NCI-H2196 treated with DMSO at 0.1 percent for 48 hours (cell line): ENCODE measurements at regions not wholly inside any gene's neighbourhood (a gene's known extent, or its start where the extent isn't known, plus 50 kb on each side); places are given as distances from the start of the nearest gene placed in this dataset.
"Not testable (repeated sequence)": the region's sequence is repeated elsewhere in the genome, so short reads cannot be mapped to it uniquely, and the experiment has no call there.

Experiments
- DNase-seq: peaks from one replicate; lab custom pipeline; 2025; ENCODE audit not compliant: unreplicated experiment; lab: John Stamatoyannopoulos, UW

- DNase-seq: no peak
Measured at GRCh38 chr5:104494083-104494482, 931.5 kb upstream of the NUDT12 start.

GRCh38 chr5:104472811-104473210 lies 910.2 kb upstream of the NUDT12 start:
- DNase-seq: no peak

GRCh38 chr5:104456122-104456521 lies 893.5 kb upstream of the NUDT12 start:
- DNase-seq: no peak

DNA sequence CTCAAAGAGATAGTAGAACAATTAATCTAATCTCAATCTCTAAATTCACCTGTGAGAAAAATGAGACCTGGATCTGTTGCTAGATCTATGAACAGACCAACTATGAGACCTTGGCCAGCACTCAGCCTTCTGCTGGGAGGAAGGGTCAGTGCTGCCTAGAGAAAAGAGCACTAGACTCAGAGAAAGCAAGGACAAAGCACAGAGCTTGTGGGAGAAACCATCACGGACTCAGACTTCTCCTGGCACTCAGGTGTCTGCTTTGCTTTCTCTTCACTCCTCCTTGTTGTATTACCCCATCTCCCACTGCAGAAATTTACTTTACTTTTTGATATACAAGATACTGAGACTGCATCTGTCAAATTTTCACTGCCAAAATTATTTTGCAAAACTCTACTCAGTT lies 890.0 kb upstream of the NUDT12 start:
- no peak for DNase-seq

- not testable (repeated sequence) for DNase-seq
Measured at GRCh38 chr5:104451911-104452310, 889.3 kb upstream of the NUDT12 start.

GRCh38 chr5:104444656-104445055 lies 882.1 kb upstream of the NUDT12 start:
- no peak for DNase-seq

DNA sequence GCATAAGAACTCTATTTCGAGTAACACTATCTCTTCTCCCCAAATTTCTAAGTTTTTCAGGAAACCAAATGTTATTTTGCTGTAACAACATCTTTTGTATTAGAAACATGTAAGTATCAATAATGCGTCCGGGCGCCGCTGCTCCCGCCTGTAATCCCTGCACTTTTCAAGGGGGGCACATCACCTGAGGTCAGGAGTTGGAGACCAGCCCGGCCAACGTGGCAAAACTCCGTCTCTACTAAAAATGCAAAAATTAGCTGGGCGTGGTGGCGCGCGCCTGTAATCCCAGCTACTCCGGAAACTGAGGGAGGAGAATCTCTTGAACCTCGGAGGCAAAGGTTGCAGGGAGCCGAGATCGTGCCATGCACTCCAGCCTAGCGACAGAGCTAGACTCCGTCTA lies 881.1 kb upstream of the NUDT12 start:
- no peak for DNase-seq

- DNase-seq: no peak
Measured at GRCh38 chr5:104431981-104432380, 869.4 kb upstream of the NUDT12 start.

DNA sequence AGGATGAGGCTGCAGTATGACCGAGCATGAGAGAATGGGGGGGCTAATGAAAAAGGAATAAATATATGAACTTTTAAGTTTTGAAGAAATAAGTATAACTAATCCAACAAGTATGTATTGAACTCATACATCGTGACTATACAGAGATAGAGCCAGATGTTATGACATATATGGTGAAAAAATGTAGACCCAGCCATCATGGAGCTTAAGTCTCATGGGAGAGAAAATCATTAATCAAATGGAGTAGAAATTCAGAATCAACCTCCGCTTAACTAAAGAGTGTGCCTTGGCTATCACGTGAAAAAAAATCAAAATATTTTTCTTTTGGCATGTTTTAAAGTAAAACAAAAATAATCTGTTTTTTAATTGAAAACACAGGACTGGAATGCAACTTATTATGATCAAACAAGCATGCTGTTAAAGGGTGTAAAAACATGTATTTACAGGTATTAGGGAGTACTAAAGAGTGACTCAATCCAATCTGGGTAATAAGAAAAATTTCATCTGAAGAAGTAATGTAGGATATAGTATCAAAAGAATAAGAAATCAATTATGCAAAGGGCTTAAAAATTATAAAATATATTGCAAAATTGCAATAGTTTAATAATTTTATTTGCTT lies 868.5 kb upstream of the NUDT12 start:
- DNase-seq: no peak

- DNase-seq: no peak
Measured at GRCh38 chr5:104429911-104430310, 867.3 kb upstream of the NUDT12 start.

- no peak for DNase-seq
Measured at GRCh38 chr5:104421431-104421830, 858.8 kb upstream of the NUDT12 start.

DNA sequence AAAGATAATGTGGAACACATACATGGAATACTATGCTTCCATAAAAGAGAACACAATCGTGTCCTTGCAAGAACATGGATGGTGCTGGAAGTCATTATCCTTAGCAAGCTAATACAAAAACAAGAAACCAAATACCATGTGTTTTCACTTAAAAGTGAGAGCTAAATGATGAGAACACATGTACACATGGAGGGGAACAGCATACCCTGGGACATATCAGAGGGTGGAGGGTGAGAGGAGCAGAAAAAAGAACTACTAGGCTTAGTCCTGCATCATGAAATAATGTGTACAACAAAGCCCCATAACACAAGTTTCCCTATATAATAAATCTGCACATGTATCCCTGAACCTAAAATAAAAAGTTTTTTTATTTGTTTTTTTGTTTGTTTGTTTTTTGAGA lies 855.5 kb upstream of the NUDT12 start:
- no peak for DNase-seq

- no peak for DNase-seq
Measured at GRCh38 chr5:104412649-104413240, 850.2 kb upstream of the NUDT12 start.

GRCh38 chr5:104400941-104401340 lies 838.4 kb upstream of the NUDT12 start:
- no peak for DNase-seq

- no peak for DNase-seq
Measured at GRCh38 chr5:104385906-104386305, 823.3 kb upstream of the NUDT12 start.

- DNase-seq: no peak
Measured at GRCh38 chr5:104375345-104375744, 812.8 kb upstream of the NUDT12 start.

DNA sequence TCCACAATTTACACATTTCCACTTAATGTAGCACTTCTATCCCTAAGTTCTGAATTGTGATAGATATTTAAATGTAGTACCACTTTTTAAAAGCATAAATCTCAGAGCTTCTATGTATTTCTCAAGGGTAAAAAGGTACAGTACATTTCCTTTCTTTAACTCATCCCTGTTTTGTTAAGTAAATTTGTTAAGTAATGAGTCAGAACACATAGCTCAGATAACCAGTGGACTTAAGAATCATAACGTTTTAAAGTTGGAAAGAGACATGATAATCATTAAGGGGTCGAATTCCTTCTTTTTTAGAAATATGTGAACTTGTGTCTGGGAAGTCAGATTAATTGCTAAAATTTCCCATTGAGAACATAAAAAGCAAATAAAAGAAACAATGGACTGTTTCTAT lies 810.2 kb upstream of the NUDT12 start:
- DNase-seq: no peak

DNA sequence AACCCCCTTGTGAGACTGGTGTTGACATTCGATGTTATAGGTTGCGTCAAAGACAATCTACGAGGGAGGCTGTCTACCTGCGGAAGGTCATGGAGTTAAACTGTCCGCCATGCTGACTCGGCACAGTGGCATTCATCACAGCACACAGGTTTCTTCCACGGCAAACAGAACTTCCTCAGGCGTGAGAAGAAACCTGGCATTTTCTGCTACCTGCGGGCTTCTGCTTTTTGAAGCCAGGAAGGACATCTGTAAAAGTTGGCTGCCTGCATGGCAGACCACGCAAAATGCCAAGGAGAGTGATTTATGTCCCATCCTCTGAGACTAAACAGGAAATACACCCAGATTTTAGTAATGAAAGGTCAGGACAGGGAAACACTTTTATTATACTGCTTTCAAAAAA lies 809.8 kb upstream of the NUDT12 start:
- DNase-seq: no peak

- DNase-seq: no peak
Measured at GRCh38 chr5:104370523-104370922, 807.9 kb upstream of the NUDT12 start.

DNA sequence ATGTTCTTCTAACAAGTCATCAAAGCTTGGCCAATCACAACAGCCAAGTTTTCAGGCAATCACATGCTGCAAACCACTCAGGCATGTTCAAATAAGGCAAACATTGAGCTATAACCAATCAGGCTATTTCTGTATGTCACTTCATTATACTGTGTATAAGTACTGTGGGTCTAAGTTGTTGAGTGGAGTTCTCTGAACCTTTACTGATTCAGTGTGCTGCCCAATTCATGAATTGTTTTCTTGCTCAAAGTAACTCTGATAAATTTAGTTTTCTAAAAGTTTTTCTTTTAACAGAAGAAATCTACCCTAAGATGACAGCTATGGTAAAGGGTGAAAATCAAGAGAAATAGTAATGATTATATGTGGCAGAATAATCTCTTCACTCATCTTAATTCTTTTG lies 805.4 kb upstream of the NUDT12 start:
- DNase-seq: no peak

DNA sequence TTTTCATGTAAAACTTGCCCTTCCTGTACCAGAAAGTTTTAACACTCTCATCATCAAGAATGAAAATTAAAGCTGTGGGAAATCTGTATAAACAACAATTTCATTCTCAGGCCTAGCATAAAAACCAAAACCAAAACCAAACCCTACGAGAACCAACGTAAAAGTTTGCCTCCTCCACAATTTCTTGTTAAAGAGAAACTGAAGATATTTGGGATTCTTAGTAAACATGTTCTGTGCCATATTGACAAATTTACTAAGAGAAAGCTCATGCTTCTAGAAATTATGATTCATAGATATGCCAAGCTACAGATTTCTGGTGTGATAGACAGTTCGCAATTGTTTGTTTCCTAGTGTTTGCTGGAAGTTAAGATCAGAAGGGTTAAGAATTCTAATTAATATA lies 801.0 kb upstream of the NUDT12 start:
- no peak for DNase-seq

DNA sequence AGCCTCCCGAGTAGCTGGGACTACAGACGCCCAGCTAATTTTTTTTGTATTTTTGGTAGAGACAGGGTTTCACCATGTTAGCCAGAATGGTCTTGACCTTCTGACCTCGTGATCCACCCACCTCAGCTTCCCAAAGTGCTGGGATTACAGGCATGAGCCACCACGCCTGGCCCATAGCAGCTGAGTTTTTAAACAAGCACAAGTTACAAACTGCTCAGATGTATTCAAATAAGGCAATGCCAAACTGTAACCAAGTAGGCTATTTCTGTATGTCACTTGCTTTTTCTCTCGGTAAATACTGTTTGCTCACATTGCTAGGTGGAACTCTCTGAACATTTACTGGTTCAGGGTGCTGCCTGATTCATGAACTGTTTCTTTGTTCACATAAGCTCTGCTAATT lies 799.3 kb upstream of the NUDT12 start:
- no peak for DNase-seq

DNA sequence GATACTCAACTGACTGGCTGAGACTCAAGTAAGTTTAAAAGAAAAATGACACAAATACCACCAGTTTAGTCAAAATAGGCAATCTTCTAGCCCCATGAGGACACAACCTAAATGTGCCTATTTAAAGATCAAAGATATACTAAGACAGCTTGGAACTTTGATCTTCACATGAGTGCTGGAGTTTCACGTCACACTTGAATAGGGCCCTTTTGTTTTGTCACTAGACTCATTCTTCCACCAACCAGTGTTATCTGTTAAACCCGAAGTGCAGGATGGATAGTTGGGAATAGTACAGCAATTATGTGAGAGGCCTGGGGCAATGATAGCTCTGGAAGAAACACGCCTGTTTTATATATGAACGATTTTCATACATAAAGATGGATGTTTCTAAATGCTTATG lies 792.8 kb upstream of the NUDT12 start:
- DNase-seq: no peak
